Astrocyte (in vitro differentiated cells and primary cell): ENCODE measurements at regions not wholly inside any gene's neighbourhood (a gene's known extent, or its start where the extent isn't known, plus 50 kb on each side); places are given as distances from the start of the nearest gene placed in this dataset.

Experiments used
- DNase-seq: peaks from one replicate; pipeline ENCODE4 v3.0.0-alpha.2; 2010; ENCODE audit warnings: low read depth
- FAIRE-seq: peaks from 2 replicates; lab custom pipeline; 2011; peaks lifted over from hg19 to GRCh38; lab: Jason Lieb, UNC
- H2AFZ ChIP-seq: 2 replicates; pipeline ENCODE4 v1.6.0; 2012; ENCODE audit warnings: low read depth, low read length, inconsistent platforms
- H3K27ac ChIP-seq: 2 replicates; pipeline ENCODE4 v1.5.1; 2011; ENCODE audit warnings: low read depth, low read length, inconsistent platforms
- H3K27me3 ChIP-seq: 2 replicates; pipeline ENCODE4 v1.6.0; 2011; ENCODE audit warnings: low read length, inconsistent platforms; ENCODE audit not compliant: insufficient read depth
- H3K36me3 ChIP-seq: 2 replicates; pipeline ENCODE4 v1.5.1; 2011; ENCODE audit warnings: low read length, inconsistent platforms; ENCODE audit not compliant: insufficient read depth
- H3K4me1 ChIP-seq: 2 replicates; pipeline ENCODE4 v1.5.1; 2011; ENCODE audit warnings: low read length, inconsistent platforms; ENCODE audit not compliant: insufficient read depth
- H3K4me2 ChIP-seq: 2 replicates; pipeline ENCODE4 v1.6.0; 2012; ENCODE audit warnings: low read length, inconsistent platforms
- H3K4me3 ChIP-seq: 2 replicates; pipeline ENCODE4 v1.5.1; 2011; ENCODE audit warnings: low read depth, mild to moderate bottlenecking, low read length, inconsistent platforms; ENCODE audit not compliant: insufficient read depth
- H3K79me2 ChIP-seq: 2 replicates; pipeline ENCODE4 v1.6.0; 2012; ENCODE audit warnings: mild to moderate bottlenecking, low read length, inconsistent platforms; ENCODE audit not compliant: insufficient read depth
- H3K9ac ChIP-seq: 2 replicates; pipeline ENCODE4 v1.6.0; 2012; ENCODE audit warnings: mild to moderate bottlenecking, low read length, inconsistent platforms
- H3K9me3 ChIP-seq: 2 replicates; pipeline ENCODE4 v1.5.1; 2012; ENCODE audit warnings: low read depth, mild to moderate bottlenecking, low read length, inconsistent platforms; ENCODE audit not compliant: insufficient read depth
- H4K20me1 ChIP-seq: 2 replicates; pipeline ENCODE4 v1.6.0; 2012; ENCODE audit warnings: low read length, inconsistent platforms; ENCODE audit not compliant: insufficient read depth
- H3K27ac Mint-ChIP-seq: one replicate; pipeline ENCODE4 v1.8.0; 2021; ENCODE audit warnings: mild to moderate bottlenecking, mixed read lengths; ENCODE audit not compliant: unreplicated experiment
- H3K27me3 Mint-ChIP-seq: one replicate; pipeline ENCODE4 v1.8.0; 2021; ENCODE audit warnings: low read depth, mixed read lengths; ENCODE audit not compliant: unreplicated experiment
- H3K36me3 Mint-ChIP-seq: one replicate; pipeline ENCODE4 v1.8.0; 2021; ENCODE audit warnings: low read depth, mixed read lengths; ENCODE audit not compliant: unreplicated experiment
- H3K4me1 Mint-ChIP-seq: one replicate; pipeline ENCODE4 v1.8.0; 2021; ENCODE audit warnings: low read depth, mixed read lengths; ENCODE audit not compliant: unreplicated experiment
- H3K4me3 Mint-ChIP-seq: one replicate; pipeline ENCODE4 v1.8.0; 2021; ENCODE audit warnings: mild to moderate bottlenecking, moderate library complexity, mixed read lengths; ENCODE audit not compliant: unreplicated experiment
- H3K9me3 Mint-ChIP-seq: one replicate; pipeline ENCODE4 v1.8.0; 2021; ENCODE audit warnings: mild to moderate bottlenecking, mixed read lengths; ENCODE audit not compliant: unreplicated experiment
- EZH2 ChIP-seq: IDR thresholded peaks from 2 replicates; pipeline ENCODE4 v1.6.1; 2012; ENCODE audit warnings: mild to moderate bottlenecking, low read length, inconsistent platforms; ENCODE audit not compliant: insufficient read depth
- TF ChIP-seq, protein P1 (sequence below): IDR thresholded peaks from 2 replicates; pipeline ENCODE4 v1.5.1; 2011; ENCODE audit warnings: low read depth, mild to moderate bottlenecking, inconsistent platforms, low read length, moderate library complexity; ENCODE audit not compliant: insufficient read depth

DNA sequence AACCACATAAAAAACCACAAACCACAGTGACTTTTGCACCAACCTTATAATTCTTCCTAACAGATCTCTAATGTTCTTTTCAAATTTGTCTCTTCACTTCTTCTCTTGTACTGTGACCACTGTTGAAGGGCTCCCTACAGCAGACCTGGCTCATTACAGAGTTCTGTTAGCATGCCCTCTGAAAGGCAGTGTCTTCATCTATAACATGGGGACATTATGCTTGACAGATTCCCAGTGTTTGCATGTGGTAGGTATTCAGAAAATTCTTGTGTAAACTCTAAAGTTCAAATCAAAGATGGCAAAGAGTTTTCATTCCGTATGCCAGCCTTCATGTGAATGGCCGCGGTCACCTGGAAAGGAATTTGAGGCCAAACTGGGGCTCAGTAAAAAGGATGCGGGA lies 182.6 kb downstream of the DHX35 start:
- no peaks in the 10 kb centered on the region for H3K36me3 Mint-ChIP-seq
- FAIRE-seq: no peak
- Histone ChIP-seq H3K27ac (no peak overlapping the region), H4K20me1 (no peaks in the 10 kb centered on the region), H3K4me1 (no peaks in the 10 kb centered on the region), H3K9me3 (no peaks in the 10 kb centered on the region), H3K4me2 (no peak overlapping the region), H3K36me3 (no peaks in the 10 kb centered on the region), H3K27me3 (no peaks in the 10 kb centered on the region), H3K79me2 (no peaks in the 10 kb centered on the region), H3K4me3 (no peak overlapping the region), H3K9ac (no peak overlapping the region), H2AFZ (no peak overlapping the region)
- H3K4me1 Mint-ChIP-seq: no peaks in the 10 kb centered on the region
- TF ChIP-seq, protein P1, sequence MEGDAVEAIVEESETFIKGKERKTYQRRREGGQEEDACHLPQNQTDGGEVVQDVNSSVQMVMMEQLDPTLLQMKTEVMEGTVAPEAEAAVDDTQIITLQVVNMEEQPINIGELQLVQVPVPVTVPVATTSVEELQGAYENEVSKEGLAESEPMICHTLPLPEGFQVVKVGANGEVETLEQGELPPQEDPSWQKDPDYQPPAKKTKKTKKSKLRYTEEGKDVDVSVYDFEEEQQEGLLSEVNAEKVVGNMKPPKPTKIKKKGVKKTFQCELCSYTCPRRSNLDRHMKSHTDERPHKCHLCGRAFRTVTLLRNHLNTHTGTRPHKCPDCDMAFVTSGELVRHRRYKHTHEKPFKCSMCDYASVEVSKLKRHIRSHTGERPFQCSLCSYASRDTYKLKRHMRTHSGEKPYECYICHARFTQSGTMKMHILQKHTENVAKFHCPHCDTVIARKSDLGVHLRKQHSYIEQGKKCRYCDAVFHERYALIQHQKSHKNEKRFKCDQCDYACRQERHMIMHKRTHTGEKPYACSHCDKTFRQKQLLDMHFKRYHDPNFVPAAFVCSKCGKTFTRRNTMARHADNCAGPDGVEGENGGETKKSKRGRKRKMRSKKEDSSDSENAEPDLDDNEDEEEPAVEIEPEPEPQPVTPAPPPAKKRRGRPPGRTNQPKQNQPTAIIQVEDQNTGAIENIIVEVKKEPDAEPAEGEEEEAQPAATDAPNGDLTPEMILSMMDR: no peak
- TF ChIP-seq EZH2: no peak
- H3K9me3 Mint-ChIP-seq: peaks cover 3% of the 10 kb centered on the region
- no peak for DNase-seq
- H3K27me3 Mint-ChIP-seq: peaks cover 27% of the 10 kb centered on the region
- no peak overlapping the region for H3K27ac Mint-ChIP-seq
- no peak overlapping the region for H3K4me3 Mint-ChIP-seq

DNA sequence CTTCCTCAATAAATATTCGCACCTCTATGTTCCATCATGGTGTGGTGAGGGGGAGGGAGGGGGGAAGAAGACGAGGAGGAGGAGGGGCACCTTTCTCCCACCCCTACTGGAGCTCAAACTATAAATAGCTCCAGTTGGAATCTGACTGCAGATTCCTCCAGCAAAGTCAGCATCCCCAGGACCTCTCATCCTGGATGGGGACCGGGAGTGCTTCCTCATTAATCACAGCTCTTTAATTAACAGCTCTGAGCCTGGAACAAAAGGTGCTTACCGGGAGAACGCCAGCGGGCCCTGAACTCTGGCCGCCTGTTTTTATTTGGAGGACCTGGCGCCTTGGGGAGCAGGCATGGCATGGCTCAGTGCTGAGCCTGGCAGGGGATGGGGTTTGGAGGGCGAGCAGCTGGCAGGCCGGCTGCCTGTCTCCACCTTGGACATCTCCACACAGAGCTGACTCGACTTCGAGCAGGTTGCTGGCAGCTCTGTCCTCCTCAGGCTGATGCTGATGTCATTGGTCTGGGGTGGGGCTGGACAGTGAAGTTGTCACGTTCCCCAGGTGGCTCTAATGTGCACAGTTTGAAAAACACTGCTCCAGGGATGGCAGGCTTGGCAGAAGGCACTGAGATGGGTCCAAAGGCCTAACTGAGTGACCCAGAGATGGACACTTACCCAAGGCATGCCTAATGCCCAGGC lies 180.4 kb downstream of the DHX35 start:
- Histone ChIP-seq H2AFZ (no peak overlapping the region), H3K9ac (no peak overlapping the region), H3K9me3 (no peaks in the 10 kb centered on the region), H3K27me3 (no peaks in the 10 kb centered on the region), H3K79me2 (no peaks in the 10 kb centered on the region), H4K20me1 (no peaks in the 10 kb centered on the region), H3K4me3 (no peak overlapping the region), H3K36me3 (no peaks in the 10 kb centered on the region), H3K27ac (no peak overlapping the region), H3K4me2 (no peak overlapping the region), H3K4me1 (no peaks in the 10 kb centered on the region)
- DNase-seq (no peak), FAIRE-seq (no peak)
- no peaks in the 10 kb centered on the region for H3K4me1 Mint-ChIP-seq
- peaks cover 39% of the 10 kb centered on the region for H3K27me3 Mint-ChIP-seq
- no peak overlapping the region for H3K4me3 Mint-ChIP-seq
- H3K27ac Mint-ChIP-seq: no peak overlapping the region
- peaks cover 3% of the 10 kb centered on the region for H3K9me3 Mint-ChIP-seq
- TF ChIP-seq, protein P1: no peak
- no peak for TF ChIP-seq EZH2
- no peaks in the 10 kb centered on the region for H3K36me3 Mint-ChIP-seq

DNA sequence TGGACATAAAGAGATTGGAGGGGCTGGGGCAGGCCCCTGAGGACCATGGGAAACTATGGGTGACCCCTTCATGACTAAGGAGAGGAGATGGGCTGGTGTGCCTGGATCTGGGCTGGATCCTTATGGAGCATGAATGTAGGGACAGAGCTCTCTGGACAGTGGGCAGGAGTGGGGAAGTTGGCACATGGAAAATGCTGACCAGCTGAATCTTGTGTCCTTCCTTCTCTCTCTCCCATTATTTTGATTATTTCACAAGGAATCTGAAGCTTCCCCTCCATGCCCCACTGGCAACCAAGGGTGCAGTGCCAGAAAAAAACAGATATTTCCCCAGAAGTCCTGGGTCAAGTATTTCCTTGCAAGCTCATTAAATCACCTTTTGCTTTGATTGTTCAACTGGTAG lies 175.2 kb downstream of the DHX35 start:
- no peak overlapping the region for H3K4me3 ChIP-seq
- Mint-ChIP-seq H3K9me3 (no peaks in the 10 kb centered on the region), H3K36me3 (no peaks in the 10 kb centered on the region), H3K27ac (no peak overlapping the region), H3K4me1 (no peaks in the 10 kb centered on the region), H3K27me3 (peaks cover 57% of the 10 kb centered on the region), H3K4me3 (no peak overlapping the region)
- no peaks in the 10 kb centered on the region for H4K20me1 ChIP-seq
- H3K9ac ChIP-seq: no peak overlapping the region
- H3K9me3 ChIP-seq: no peaks in the 10 kb centered on the region
- no peaks in the 10 kb centered on the region for H3K27me3 ChIP-seq
- H3K4me2 ChIP-seq: no peak overlapping the region
- H3K36me3 ChIP-seq: no peaks in the 10 kb centered on the region
- H3K27ac ChIP-seq: no peak overlapping the region
- TF ChIP-seq, protein P1: no peak
- TF ChIP-seq EZH2: no peak
- no peaks in the 10 kb centered on the region for H3K4me1 ChIP-seq
- no peak overlapping the region for H2AFZ ChIP-seq
- DNase-seq: no peak
- H3K79me2 ChIP-seq: no peaks in the 10 kb centered on the region
- no peak for FAIRE-seq
